AG10803 (cell line): ENCODE measurements at regions not wholly inside any gene's neighbourhood (a gene's known extent, or its start where the extent isn't known, plus 50 kb on each side); places are given as distances from the start of the nearest gene placed in this dataset.

Experiments
- DNase-seq: peaks from one replicate; pipeline ENCODE4 v3.0.0; 2010; ENCODE audit warnings: low read depth
- H3K4me3 ChIP-seq: 2 replicates; pipeline ENCODE4 v1.5.1; 2011; ENCODE audit warnings: mild to moderate bottlenecking, low read length, control low read depth
- TF ChIP-seq, protein P1 (sequence below): conservative IDR thresholded peaks from 2 replicates; pipeline ENCODE4 v1.5.1; 2011; ENCODE audit warnings: mild to moderate bottlenecking, low read length, control low read depth, inconsistent platforms

DNA sequence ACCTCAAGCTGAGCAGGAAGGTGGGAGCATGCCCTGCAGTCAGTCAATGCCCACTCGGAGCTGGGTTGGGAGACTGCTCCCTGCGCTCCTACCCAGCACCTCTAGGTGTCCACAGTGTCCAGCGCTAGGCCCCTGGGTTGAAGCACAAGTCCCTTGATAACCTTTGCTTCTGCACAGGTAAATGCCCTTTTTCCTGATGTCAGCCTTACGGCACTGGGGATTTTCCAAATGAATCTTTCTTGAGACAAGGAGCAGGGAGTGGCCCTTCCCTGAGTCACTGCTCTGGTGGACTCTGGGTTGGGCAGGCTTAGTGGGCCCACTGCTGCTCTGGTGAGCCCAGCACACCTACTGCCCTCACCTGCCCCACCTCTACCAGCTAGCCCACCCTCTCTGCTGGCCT, 61.9 kb upstream of the OPN4 start:
- no peak for DNase-seq
- no peak overlapping the region for H3K4me3 ChIP-seq
- TF ChIP-seq, protein P1, sequence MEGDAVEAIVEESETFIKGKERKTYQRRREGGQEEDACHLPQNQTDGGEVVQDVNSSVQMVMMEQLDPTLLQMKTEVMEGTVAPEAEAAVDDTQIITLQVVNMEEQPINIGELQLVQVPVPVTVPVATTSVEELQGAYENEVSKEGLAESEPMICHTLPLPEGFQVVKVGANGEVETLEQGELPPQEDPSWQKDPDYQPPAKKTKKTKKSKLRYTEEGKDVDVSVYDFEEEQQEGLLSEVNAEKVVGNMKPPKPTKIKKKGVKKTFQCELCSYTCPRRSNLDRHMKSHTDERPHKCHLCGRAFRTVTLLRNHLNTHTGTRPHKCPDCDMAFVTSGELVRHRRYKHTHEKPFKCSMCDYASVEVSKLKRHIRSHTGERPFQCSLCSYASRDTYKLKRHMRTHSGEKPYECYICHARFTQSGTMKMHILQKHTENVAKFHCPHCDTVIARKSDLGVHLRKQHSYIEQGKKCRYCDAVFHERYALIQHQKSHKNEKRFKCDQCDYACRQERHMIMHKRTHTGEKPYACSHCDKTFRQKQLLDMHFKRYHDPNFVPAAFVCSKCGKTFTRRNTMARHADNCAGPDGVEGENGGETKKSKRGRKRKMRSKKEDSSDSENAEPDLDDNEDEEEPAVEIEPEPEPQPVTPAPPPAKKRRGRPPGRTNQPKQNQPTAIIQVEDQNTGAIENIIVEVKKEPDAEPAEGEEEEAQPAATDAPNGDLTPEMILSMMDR: no peak

DNA sequence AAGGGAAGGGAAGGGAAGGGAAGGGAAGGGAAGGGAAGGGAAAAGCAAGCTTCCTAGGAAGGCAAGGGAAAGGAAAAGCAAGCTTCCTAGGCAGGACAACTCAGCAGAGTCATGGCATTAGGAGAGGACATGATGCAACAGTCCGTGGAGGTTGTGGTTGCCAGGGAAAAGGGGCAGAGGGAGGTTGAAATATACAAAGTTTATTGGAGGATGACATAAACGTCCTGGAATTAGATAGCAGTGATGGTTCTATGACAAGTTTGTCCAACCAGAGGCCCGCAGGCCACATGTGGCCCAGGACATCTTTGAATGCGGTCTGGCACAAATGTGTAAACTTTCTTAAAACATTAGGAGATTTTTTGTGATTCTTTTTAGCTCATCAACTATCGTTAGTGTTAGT, 59.8 kb upstream of the OPN4 start:
- TF ChIP-seq, protein P1: no peak
- DNase-seq: peak; percentile 59
- H3K4me3 ChIP-seq: no peak overlapping the region

GRCh38 chr10:86595496-86595895, 58.9 kb upstream of the OPN4 start:
- TF ChIP-seq, protein P1: no peak
- no peak for DNase-seq
- H3K4me3 ChIP-seq: no peak overlapping the region

GRCh38 chr10:86596266-86596665, 58.1 kb upstream of the OPN4 start:
- peak; percentile 50 for DNase-seq

DNA sequence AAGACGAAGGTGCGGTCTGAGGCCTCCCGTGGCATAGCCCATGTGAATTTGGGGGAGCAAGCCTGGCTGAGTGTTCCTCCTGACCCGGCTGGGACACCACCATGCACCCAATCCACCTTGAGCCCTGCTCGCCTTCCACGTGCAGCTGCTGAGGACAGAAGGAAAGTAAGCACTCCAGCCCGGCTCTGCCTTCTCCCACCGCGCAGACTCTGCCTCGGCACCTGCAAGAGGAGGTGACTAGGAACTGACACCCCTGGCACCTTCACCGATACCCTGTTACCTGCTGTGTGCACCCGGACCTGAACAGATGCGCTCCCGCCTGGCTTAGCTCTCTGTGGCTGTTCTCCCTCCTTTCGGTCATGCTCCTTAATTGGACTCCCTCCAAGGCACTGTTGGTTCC, 57.0 kb upstream of the OPN4 start:
- TF ChIP-seq, protein P1: no peak
- no peak for DNase-seq

More at GRCh38 chr10:86596266-86596665, 58.1 kb upstream of the OPN4 start:
- H3K4me3 ChIP-seq: no peak overlapping the region
- TF ChIP-seq, protein P1: no peak

DNA sequence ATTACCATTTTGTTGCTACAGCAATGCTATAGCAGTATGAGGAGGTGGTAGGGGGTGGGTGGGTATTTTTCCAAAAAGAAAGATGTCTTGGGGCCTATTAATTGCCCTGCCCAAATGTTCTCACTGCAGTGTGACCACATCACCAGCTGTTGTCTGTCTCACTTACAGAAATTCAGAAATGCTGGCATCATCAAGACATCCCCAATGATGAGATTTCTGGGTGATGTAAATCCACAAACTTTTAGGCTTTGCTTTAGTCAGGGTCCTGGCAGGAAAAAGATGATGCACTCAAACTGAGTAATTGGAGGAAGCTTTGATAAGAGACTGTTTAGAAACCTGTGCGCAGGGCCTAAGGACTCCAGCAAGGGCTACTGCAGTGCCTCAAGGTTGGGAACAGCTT, 56.2 kb upstream of the OPN4 start:
- TF ChIP-seq, protein P1: no peak
- H3K4me3 ChIP-seq: no peak overlapping the region
- no peak for DNase-seq

More for the DNA sequence above, 57.0 kb upstream of the OPN4 start:
- H3K4me3 ChIP-seq: no peak overlapping the region

DNA sequence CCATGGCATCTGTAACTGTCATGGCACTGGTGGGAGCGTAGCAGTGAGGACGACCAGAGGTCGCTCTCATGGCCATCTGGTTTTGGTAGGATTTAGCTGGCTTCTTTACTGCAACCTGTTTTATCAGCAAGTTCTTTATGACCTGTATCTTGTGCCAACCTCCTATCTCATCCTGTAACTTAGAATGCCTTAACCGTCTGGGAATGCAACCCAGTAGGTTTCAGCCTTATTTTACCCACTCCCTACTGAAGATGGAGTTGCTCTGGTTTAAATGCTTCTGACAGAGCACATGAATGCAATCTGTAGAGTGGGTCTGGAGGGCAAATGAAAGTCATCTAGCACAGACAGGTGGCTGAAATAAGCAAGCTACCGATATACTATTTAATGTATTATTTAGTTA, 55.3 kb upstream of the OPN4 start:
- TF ChIP-seq, protein P1: no peak
- no peak for DNase-seq
- H3K4me3 ChIP-seq: no peak overlapping the region
